RWPE2 (cell line): ENCODE measurements at regions not wholly inside any gene's neighbourhood (a gene's known extent, or its start where the extent isn't known, plus 50 kb on each side); places are given as distances from the start of the nearest gene placed in this dataset.

Experiments used
- ATAC-seq: fragments of 200-7000 bp; cut with Tn5 transposase; 3 replicates; pipeline ENCODE4 v1.9.1; 2021; ENCODE audit warnings: low read depth
- DNase-seq: peaks from one replicate; pipeline ENCODE4 v3.0.0-alpha.2; 2020; ENCODE audit warnings: low spot score
- H3K27ac ChIP-seq: fragments of 450-650 bp; 2 replicates; pipeline ENCODE4 v1.5.1; 2017; ENCODE audit warnings: mild to moderate bottlenecking; ENCODE audit not compliant: poor library complexity, severe bottlenecking
- H3K27me3 ChIP-seq: fragments of 250-450 bp; sonication (Bioruptor Pico); 2 replicates; pipeline ENCODE4 v1.5.1; 2021; ENCODE audit warnings: mild to moderate bottlenecking, moderate library complexity; ENCODE audit not compliant: insufficient read depth, poor library complexity, severe bottlenecking
- H3K36me3 ChIP-seq: fragments of 250-450 bp; sonication (Bioruptor Pico); 2 replicates; pipeline ENCODE4 v1.5.1; 2020; ENCODE audit warnings: low read depth, mild to moderate bottlenecking, moderate library complexity
- H3K4me1 ChIP-seq: fragments of 250-450 bp; sonication (Bioruptor Pico); 2 replicates; pipeline ENCODE4 v1.5.1; 2021; ENCODE audit warnings: mild to moderate bottlenecking, moderate library complexity; ENCODE audit not compliant: insufficient read depth, poor library complexity, severe bottlenecking
- H3K4me3 ChIP-seq: fragments of 250-450 bp; sonication (Bioruptor Pico); 2 replicates; pipeline ENCODE4 v1.5.1; 2021; ENCODE audit warnings: mild to moderate bottlenecking, moderate library complexity; ENCODE audit not compliant: severe bottlenecking
- H3K9me3 ChIP-seq: fragments of 250-450 bp; sonication (Bioruptor Pico); 2 replicates; pipeline ENCODE4 v1.5.1; 2021; ENCODE audit warnings: mild to moderate bottlenecking, moderate library complexity; ENCODE audit not compliant: severe bottlenecking
- TF ChIP-seq, protein P1 (sequence below): fragments of 450-650 bp; IDR thresholded peaks from one replicate; pipeline ENCODE4 v1.5.1; 2017; ENCODE audit warnings: mild to moderate bottlenecking, moderate library complexity; ENCODE audit not compliant: poor library complexity, severe bottlenecking

DNA sequence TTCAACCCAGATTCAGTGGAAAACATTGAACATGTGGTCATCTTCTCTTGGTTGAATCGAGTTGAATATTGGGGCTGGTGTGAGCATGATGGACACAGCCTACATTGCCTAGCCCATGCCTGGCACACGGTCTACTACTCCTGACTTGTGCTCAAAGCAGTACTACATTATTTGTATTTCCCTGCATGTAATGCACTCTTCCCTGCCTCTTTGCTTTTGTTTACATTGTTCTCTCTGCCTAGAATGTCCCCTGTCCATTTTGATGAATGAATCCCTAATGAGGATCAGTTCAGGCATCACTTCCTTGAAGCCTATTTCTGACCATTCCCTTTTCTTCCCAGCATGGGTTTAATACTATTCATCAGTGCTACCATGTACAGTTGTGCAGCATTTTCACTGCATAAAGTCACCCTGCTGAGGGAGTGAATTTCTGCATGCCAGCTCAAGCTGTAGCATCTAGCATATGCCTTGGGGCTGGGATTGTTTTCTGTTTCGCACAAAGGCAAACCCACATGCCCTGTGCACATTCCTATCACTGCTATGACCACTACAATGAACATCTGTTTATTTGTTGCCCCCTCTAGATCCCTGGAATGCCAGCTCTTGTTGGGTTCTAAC lies 75.3 kb upstream of the CCN6 start:
- DNase-seq = no peak
- TF ChIP-seq, protein P1, sequence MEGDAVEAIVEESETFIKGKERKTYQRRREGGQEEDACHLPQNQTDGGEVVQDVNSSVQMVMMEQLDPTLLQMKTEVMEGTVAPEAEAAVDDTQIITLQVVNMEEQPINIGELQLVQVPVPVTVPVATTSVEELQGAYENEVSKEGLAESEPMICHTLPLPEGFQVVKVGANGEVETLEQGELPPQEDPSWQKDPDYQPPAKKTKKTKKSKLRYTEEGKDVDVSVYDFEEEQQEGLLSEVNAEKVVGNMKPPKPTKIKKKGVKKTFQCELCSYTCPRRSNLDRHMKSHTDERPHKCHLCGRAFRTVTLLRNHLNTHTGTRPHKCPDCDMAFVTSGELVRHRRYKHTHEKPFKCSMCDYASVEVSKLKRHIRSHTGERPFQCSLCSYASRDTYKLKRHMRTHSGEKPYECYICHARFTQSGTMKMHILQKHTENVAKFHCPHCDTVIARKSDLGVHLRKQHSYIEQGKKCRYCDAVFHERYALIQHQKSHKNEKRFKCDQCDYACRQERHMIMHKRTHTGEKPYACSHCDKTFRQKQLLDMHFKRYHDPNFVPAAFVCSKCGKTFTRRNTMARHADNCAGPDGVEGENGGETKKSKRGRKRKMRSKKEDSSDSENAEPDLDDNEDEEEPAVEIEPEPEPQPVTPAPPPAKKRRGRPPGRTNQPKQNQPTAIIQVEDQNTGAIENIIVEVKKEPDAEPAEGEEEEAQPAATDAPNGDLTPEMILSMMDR = no peak
- Histone ChIP-seq H3K9me3 (no peaks in the 10 kb centered on the region), H3K4me3 (no peak overlapping the region), H3K4me1 (peaks cover 11% of the 10 kb centered on the region), H3K27me3 (no peaks in the 10 kb centered on the region), H3K27ac (no peak overlapping the region), H3K36me3 (no peaks in the 10 kb centered on the region)
- ATAC-seq = no peak

DNA sequence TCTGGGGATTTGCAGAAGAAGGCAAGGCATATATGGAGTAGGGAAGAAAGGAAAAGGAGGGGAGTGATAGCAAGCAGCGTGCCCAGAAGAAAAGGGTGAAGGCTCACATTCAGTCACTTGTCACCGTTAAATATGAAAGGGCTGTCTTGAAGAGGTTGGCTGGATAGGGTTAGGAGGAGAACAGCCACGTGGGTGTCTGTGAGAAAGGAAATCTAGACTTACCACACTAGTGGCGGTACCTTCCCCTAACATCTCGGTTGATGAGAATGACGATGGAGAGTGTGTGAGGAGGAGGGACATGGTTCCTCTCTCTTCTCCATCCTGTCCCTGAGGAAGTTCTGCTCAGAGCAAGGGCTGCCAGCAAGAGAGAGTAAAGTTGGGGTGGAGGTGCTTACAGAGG lies 74.3 kb upstream of the CCN6 start:
- TF ChIP-seq, protein P1 = no peak
- ATAC-seq (no peak), DNase-seq (no peak)
- Histone ChIP-seq H3K27ac (no peak overlapping the region), H3K27me3 (no peaks in the 10 kb centered on the region), H3K9me3 (no peaks in the 10 kb centered on the region), H3K4me1 (peaks cover 8% of the 10 kb centered on the region), H3K4me3 (no peak overlapping the region), H3K36me3 (no peaks in the 10 kb centered on the region)

DNA sequence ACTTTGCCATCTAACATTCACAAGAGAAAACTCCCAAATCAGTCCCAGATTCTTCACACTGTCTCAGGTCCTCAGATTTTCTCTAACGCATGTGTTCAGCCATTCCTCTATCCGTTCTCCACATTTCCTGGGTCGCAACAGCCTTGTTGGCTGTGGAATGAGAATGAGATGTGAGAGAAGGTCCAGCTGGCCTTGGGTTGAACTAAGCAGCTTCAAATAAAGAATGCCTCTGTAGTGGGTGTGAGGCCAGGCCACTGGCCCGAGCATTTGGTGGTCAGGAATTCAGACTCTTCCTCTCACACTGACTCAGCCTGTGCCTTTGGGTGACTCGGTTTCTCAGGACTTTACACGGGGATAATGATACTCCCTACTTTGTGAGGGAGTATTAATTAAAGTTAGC lies 73.8 kb upstream of the CCN6 start:
- no peak overlapping the region for H3K27ac ChIP-seq
- H3K27me3 ChIP-seq = no peaks in the 10 kb centered on the region
- DNase-seq (no peak), ATAC-seq (no peak)
- no peaks in the 10 kb centered on the region for H3K9me3 ChIP-seq
- no peaks in the 10 kb centered on the region for H3K36me3 ChIP-seq
- TF ChIP-seq, protein P1 = no peak
- no peak overlapping the region for H3K4me3 ChIP-seq
- peaks cover 13% of the 10 kb centered on the region for H3K4me1 ChIP-seq

DNA sequence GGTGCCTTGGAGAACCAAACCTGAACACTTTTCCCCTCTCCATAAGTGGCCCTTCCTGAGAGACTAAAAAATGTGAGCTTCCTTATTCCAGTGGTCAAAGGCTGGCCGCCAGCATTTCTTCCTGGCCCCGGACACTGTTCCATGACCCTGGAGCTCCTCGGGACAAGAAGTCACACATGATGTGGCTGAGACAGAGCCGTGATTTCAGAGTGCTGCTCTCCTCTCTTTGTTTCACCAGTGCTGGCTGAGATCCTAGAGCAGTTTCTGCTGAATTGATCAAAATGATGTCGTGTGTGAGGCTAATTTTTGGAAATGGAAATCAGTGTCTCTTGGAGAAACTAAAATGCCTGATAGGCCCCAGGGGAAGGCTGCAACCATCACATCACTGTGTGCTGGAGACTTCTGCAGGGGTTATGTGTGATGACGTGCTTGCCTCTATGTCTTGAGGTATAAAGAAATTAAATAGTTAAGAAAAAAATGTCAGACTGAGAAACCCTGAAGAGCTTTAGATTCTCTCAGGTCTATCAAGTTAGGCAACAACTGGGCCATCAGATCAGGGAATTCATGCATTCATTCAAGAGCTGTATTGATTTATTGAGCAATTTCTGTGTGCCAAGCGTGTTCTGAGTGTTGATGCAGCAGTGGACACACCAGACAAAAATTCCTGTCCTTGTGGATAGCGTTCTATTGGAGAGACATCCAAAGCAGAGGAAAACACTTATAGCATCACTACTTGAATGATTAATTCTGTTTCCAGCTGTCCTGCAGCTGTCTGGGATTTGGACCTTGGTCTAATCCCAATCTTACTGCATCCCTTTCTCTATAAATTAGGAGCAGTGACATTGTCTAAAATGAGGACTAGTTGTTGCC lies 72.7 kb upstream of the CCN6 start:
- H3K27ac ChIP-seq = no peak overlapping the region

More for the DNA sequence above, 72.7 kb upstream of the CCN6 start:
- no peak for DNase-seq
- H3K9me3 ChIP-seq = no peaks in the 10 kb centered on the region
- H3K36me3 ChIP-seq = no peaks in the 10 kb centered on the region
- peaks cover 23% of the 10 kb centered on the region for H3K4me1 ChIP-seq
- H3K4me3 ChIP-seq = no peak overlapping the region
- ATAC-seq = no peak
- TF ChIP-seq, protein P1 = no peak
- no peaks in the 10 kb centered on the region for H3K27me3 ChIP-seq
